ENCODE measurements at regions not wholly inside any gene's neighbourhood (a gene's known extent, or its start where the extent isn't known, plus 50 kb on each side); places are given as distances from the start of the nearest gene placed in this dataset.

DNA sequence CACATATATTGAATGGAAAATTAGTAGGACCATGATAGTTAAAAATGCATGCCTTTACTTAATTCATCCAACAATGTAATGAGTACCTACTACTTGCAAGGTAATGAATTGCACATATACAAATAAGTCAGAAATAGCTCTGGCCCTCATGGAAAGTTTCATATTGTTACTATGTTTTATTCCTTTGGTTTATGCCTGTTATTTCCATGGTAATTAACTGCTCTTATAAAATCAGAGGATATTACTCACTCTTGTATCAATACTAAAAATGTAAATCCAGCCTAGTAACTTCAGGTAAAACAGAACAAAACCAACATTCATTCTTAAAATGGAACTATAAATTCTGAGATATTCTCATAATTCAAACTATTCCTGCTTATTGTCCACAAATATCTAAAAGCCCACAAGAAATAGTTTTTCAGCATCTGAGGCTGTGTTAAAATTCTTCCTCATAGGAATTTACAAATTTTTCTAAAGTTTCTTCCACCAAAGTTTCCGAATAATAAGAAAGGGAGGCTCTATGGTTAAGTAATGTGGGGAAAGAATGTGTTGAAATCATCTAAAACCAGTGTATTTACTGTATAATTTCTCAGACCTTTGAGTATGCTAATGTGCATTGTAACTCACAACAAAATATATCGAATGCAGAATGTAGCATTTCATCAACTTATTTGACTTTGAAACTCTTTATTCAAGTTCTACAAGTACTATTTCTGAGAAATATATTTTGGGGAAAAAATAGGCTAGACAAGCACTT is 444.2 kb downstream of the PDGFC start:
- TF ChIP-seq EZH2 (IDR thresholded peaks at IDR 0.05) (no peak), FOXP2 (optimal IDR thresholded peaks at IDR 0.05; ENCODE audit: control extremely low read depth, extremely low read length, insufficient read depth) (no peak), POLR2AphosphoS5 (IDR thresholded peaks at IDR 0.05; ENCODE audit: borderline replicate concordance, low read depth, low read length) (no peak)
- H3K27ac ChIP-seq = no peak overlapping the region
- no peak for DNase-seq (ENCODE audit: low read depth, low spot score)
- H3K4me3 ChIP-seq = no peak overlapping the region
- no peak overlapping the region for H3K9ac ChIP-seq (ENCODE audit: insufficient read length)
- H3K36me3 ChIP-seq (ENCODE audit: insufficient read depth, low read length) = no peaks in the 10 kb centered on the region
- H3K9me3 ChIP-seq (ENCODE audit: low read depth, low read length) = peaks cover 3% of the 10 kb centered on the region; the same call in 1 of the 2 replicates

DNA sequence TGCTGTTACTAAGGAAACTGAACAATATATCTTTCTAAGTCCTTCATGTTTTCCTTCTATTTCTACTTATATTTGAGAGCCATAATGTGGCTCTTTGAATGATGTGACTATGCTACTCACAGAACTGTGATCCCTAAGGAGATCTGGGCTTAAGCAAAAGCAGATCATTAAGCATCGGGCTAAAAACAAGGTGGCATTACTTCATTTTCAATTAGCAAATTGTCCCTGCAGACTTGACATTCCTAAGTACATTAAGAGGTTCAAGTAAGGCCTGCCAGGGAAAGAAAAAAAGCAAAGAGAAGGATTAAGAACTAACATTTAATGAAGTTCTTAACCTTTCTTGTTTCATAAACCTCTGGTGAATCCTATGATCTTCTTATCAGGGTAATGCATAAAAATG is 447.6 kb downstream of the PDGFC start:
- no peak overlapping the region for H3K9ac ChIP-seq (ENCODE audit: insufficient read length)
- DNase-seq (ENCODE audit: low read depth, low spot score) = no peak
- no peaks in the 10 kb centered on the region for H3K9me3 ChIP-seq (ENCODE audit: low read depth, low read length)
- H3K4me3 ChIP-seq = no peak overlapping the region
- TF ChIP-seq POLR2AphosphoS5 (IDR thresholded peaks at IDR 0.05; ENCODE audit: borderline replicate concordance, low read depth, low read length) (no peak), FOXP2 (optimal IDR thresholded peaks at IDR 0.05; ENCODE audit: control extremely low read depth, extremely low read length, insufficient read depth) (no peak), EZH2 (IDR thresholded peaks at IDR 0.05) (no peak)
- H3K27ac ChIP-seq = no peak overlapping the region
- no peaks in the 10 kb centered on the region for H3K36me3 ChIP-seq (ENCODE audit: insufficient read depth, low read length)

DNA sequence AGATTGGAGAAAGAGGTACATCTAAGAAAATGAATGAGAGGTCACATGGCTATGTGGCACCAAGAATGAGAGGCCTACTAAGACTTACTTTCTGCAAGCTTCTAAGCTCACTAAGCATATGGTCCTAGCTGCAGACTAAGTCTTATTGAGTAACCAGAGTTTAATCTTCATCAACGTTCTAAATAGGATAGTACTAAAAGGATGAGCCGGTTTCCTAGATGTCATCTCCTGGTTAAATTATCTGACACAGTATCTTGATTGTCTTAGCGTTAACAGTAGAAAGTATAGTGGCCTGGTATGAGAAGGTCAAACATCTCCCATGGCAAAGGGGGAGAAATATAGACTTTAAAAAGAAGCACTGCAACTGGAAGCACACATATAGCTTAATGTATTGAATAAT is 448.1 kb downstream of the PDGFC start:
- no peak overlapping the region for H3K27ac ChIP-seq
- DNase-seq (ENCODE audit: low read depth, low spot score) = no peak
- H3K9me3 ChIP-seq (ENCODE audit: low read depth, low read length) = no peaks in the 10 kb centered on the region
- no peak overlapping the region for H3K9ac ChIP-seq (ENCODE audit: insufficient read length)
- H3K4me3 ChIP-seq = no peak overlapping the region
- no peak for TF ChIP-seq EZH2 (IDR thresholded peaks at IDR 0.05)
- no peak for TF ChIP-seq FOXP2 (optimal IDR thresholded peaks at IDR 0.05; ENCODE audit: control extremely low read depth, extremely low read length, insufficient read depth)
- TF ChIP-seq POLR2AphosphoS5 (IDR thresholded peaks at IDR 0.05; ENCODE audit: borderline replicate concordance, low read depth, low read length) = no peak
- H3K36me3 ChIP-seq (ENCODE audit: insufficient read depth, low read length) = no peaks in the 10 kb centered on the region

DNA sequence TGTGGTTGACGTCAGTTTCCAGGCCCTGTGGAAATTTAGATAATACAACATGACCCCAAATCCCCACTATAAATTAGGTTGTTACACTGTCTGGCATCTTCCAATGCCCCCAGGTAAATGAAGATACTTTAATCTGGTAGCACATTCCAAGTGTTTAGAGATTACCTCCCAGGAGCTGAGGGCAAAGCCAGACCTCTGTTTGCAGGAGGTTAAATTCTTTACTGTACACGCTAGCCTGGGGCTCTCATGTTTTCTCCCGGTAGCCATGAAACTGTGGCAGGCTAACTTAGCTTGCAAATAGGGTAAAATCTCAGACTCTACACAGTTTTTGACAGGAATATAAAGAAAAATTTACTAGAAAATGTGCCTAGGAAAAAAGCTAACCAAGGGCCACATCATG is 450.0 kb downstream of the PDGFC start:
- H3K27ac ChIP-seq = no peak overlapping the region

DNA sequence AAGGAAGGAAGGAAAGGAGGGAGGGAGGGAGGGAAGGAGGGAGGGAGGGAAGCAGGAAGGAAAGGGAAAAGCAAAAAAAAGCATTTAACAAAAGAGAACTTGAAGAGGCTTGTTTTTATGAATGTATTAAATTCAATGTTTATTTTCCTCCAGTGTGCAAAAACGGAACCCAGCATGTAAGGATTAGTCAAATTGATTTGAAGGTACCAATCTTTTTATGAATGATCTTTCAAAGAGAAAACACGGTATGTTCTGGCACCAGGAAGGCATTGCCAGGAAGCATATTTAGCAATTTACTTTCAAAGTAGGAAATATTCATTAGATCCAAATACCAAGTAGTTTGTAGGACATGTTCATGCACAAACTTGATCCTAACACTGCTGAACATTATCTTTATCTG is 453.6 kb downstream of the PDGFC start:
- DNase-seq (ENCODE audit: low read depth, low spot score) = peak; percentile 93
- H3K27ac ChIP-seq = peak overlapping the region; percentile 86
- H3K9me3 ChIP-seq (ENCODE audit: low read depth, low read length) = no peaks in the 10 kb centered on the region
- H3K4me3 ChIP-seq = peak overlapping the region; percentile 53
- no peak overlapping the region for H3K9ac ChIP-seq (ENCODE audit: insufficient read length)
- no peaks in the 10 kb centered on the region for H3K36me3 ChIP-seq (ENCODE audit: insufficient read depth, low read length)
- TF ChIP-seq EZH2 (IDR thresholded peaks at IDR 0.05) = no peak
- TF ChIP-seq FOXP2 (optimal IDR thresholded peaks at IDR 0.05; ENCODE audit: control extremely low read depth, extremely low read length, insufficient read depth) = no peak
- no peak for TF ChIP-seq POLR2AphosphoS5 (IDR thresholded peaks at IDR 0.05; ENCODE audit: borderline replicate concordance, low read depth, low read length)

More for the DNA sequence above, 450.0 kb downstream of the PDGFC start:
- H3K9ac ChIP-seq (ENCODE audit: insufficient read length) = no peak overlapping the region
- H3K9me3 ChIP-seq (ENCODE audit: low read depth, low read length) = no peaks in the 10 kb centered on the region
- no peak for TF ChIP-seq EZH2 (IDR thresholded peaks at IDR 0.05)
- no peak for TF ChIP-seq FOXP2 (optimal IDR thresholded peaks at IDR 0.05; ENCODE audit: control extremely low read depth, extremely low read length, insufficient read depth)
- no peak for TF ChIP-seq POLR2AphosphoS5 (IDR thresholded peaks at IDR 0.05; ENCODE audit: borderline replicate concordance, low read depth, low read length)
- H3K4me3 ChIP-seq = no peak overlapping the region
- H3K36me3 ChIP-seq (ENCODE audit: insufficient read depth, low read length) = no peaks in the 10 kb centered on the region
- DNase-seq (ENCODE audit: low read depth, low spot score) = no peak

DNA sequence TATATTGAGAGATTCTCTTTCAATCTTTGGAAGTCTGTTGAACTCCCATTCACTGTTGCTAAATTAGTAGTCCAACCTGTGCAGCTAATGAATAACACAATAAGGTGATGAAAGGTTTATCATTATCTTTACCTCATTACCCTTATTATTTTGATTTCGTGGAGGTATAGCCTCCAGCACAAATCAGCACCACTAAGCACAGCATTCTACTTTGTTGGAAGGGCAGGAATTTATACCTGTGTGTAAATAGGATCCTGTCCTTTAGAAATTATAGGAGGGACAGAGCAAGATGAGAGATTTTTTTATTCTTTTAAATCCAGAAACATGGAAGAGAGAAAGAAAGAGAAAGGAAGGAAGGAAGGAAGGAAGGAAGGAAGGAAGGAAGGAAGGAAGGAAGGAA is 454.1 kb downstream of the PDGFC start:
- peak; percentile 89 for DNase-seq (ENCODE audit: low read depth, low spot score)
- Histone ChIP-seq H3K27ac (peak overlapping the region; percentile 96), H3K4me3 (peak overlapping the region; percentile 19; the same call in 1 of the 2 replicates), H3K9me3 (ENCODE audit: low read depth, low read length) (no peaks in the 10 kb centered on the region), H3K36me3 (ENCODE audit: insufficient read depth, low read length) (no peaks in the 10 kb centered on the region), H3K9ac (ENCODE audit: insufficient read length) (no peak overlapping the region)
- no peak for TF ChIP-seq FOXP2 (optimal IDR thresholded peaks at IDR 0.05; ENCODE audit: control extremely low read depth, extremely low read length, insufficient read depth)

DNA sequence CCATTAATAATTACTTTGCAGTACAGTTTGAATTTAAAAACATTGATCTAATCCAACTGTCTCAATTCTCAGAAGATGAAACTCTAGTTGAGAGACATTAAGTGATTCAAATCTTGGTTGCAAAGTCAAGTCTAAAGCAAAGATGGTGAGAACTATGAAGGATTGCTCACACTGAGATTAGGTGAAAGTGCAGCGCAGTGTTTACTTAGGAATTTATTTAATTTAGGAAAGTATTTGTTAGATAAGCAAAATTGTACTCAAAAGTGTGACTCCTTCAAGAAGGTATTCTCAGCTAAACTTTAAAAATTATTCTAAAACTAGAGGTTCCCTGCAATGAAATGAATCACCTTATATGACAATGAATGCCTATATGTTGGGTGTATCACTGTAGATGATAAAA is 454.9 kb downstream of the PDGFC start:
- H3K27ac ChIP-seq = peak overlapping the region; percentile 96
- H3K4me3 ChIP-seq = no peak overlapping the region
- DNase-seq (ENCODE audit: low read depth, low spot score) = no peak
- H3K9ac ChIP-seq (ENCODE audit: insufficient read length) = no peak overlapping the region
- H3K36me3 ChIP-seq (ENCODE audit: insufficient read depth, low read length) = no peaks in the 10 kb centered on the region
- no peaks in the 10 kb centered on the region for H3K9me3 ChIP-seq (ENCODE audit: low read depth, low read length)
- TF ChIP-seq POLR2AphosphoS5 (IDR thresholded peaks at IDR 0.05; ENCODE audit: borderline replicate concordance, low read depth, low read length) (no peak), FOXP2 (optimal IDR thresholded peaks at IDR 0.05; ENCODE audit: control extremely low read depth, extremely low read length, insufficient read depth) (no peak), EZH2 (IDR thresholded peaks at IDR 0.05) (no peak)

DNA sequence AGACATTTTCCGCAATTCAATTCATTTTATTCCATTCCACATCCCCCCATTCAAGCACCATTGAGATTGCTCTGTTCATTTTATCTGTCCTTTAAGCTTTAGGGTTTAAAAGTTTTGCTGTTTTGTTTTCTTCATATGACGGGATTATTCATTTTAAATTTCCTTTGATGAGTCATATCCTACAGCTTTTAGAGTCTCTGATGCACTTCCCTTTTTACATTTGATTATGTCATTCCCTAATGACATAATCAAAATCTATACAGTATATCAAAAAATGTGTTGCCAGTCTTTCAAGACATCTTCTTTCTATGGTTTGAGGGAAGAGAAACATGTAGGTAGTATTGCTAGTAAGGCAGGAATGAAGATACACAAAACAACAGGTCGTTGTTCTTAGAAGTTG is 456.3 kb downstream of the PDGFC start:
- Histone ChIP-seq H3K27ac (peak overlapping the region; percentile 96), H3K36me3 (ENCODE audit: insufficient read depth, low read length) (no peaks in the 10 kb centered on the region)
- no peak for DNase-seq (ENCODE audit: low read depth, low spot score)

More for the DNA sequence above, 456.3 kb downstream of the PDGFC start:
- no peak overlapping the region for H3K9ac ChIP-seq (ENCODE audit: insufficient read length)
- no peak for TF ChIP-seq FOXP2 (optimal IDR thresholded peaks at IDR 0.05; ENCODE audit: control extremely low read depth, extremely low read length, insufficient read depth)
- TF ChIP-seq EZH2 (IDR thresholded peaks at IDR 0.05) = no peak
- TF ChIP-seq POLR2AphosphoS5 (IDR thresholded peaks at IDR 0.05; ENCODE audit: borderline replicate concordance, low read depth, low read length) = no peak
- H3K4me3 ChIP-seq = no peak overlapping the region
- no peaks in the 10 kb centered on the region for H3K9me3 ChIP-seq (ENCODE audit: low read depth, low read length)
